Breast epithelium (tissue), 4 donors: ENCODE measurements at regions not wholly inside any gene's neighbourhood (a gene's known extent, or its start where the extent isn't known, plus 50 kb on each side); places are given as distances from the start of the nearest gene placed in this dataset.

Experiments
- DNase-seq, 2 donors: peaks; one replicate each; pipeline ENCODE4 v3.0.0-alpha.2; 2019; ENCODE audit warnings: low spot score in 2 of 2
- H3K27ac ChIP-seq, 2 donors: fragments of 200-600 bp; sonication (generic) in 1 of 2; one replicate each; pipeline ENCODE4 v1.5.1; 2016 to 2019; ENCODE audit warnings: mild to moderate bottlenecking in 1 of 2
- H3K27me3 ChIP-seq, 2 donors: fragments of 200-600 bp; sonication (generic) in 1 of 2; one replicate each; pipeline versions ENCODE4 v1.5.1 to v1.6.0; 2017 to 2019; ENCODE audit warnings: control low read depth in 1 of 2, mild to moderate bottlenecking in 1 of 2
- H3K36me3 ChIP-seq: fragments of 200-600 bp; one replicate; pipeline ENCODE4 v1.5.1; 2019
- H3K4me1 ChIP-seq, 2 donors: fragments of 200-600 bp; sonication (generic); one replicate each; pipeline ENCODE4 v1.5.1; 2016 to 2019; ENCODE audit warnings: control low read depth in 1 of 2
- H3K4me3 ChIP-seq, 3 donors: fragments of 200-600 bp; sonication (generic); 1 replicate in 2 of 3; 2 replicates in 1 of 3; pipeline ENCODE4 v1.5.1; 2016 to 2019; ENCODE audit warnings: mild to moderate bottlenecking in 3 of 3, moderate library complexity in 2 of 3
- H3K9me3 ChIP-seq, 2 donors: fragments of 200-600 bp; sonication (generic) in 1 of 2; one replicate each; pipeline ENCODE4 v1.5.1; 2016 to 2019; ENCODE audit warnings: control low read depth in 1 of 2
- CTCF ChIP-seq, 3 donors: fragments of 450-650 bp; IDR thresholded peaks; one replicate each; pipeline ENCODE4 v1.5.1; 2016 to 2017; ENCODE audit warnings: antibody characterized with exemption in 3 of 3, mild to moderate bottlenecking in 3 of 3, moderate library complexity in 3 of 3
- POLR2A ChIP-seq: fragments of 450-650 bp; IDR thresholded peaks from one replicate; pipeline ENCODE4 v1.6.1; 2016; ENCODE audit warnings: antibody characterized with exemption, mild to moderate bottlenecking, moderate library complexity
- POLR2AphosphoS5 ChIP-seq, 3 donors: sonication (generic); formaldehyde crosslinking; IDR thresholded peaks; one replicate each; pipeline ENCODE4 v1.6.1; 2017; ENCODE audit warnings: antibody characterized with exemption in 3 of 3
- intact Hi-C: fragments of 100-400 bp; cut with DNase I; formaldehyde crosslinking; loops from one replicate; pipeline ENCODE4 v1.15.1; 2023; ENCODE audit warnings: low total_unique reads

- no peaks in the 10 kb centered on the region for H3K36me3 ChIP-seq
- DNase-seq = no peak
- H3K9me3 ChIP-seq = no peaks in the 10 kb centered on the region
- no peaks in the 10 kb centered on the region for H3K27me3 ChIP-seq
- H3K27ac ChIP-seq = no peak overlapping the region
- TF ChIP-seq POLR2AphosphoS5 (IDR thresholded peaks at IDR 0.05) = no peak
- no peak for TF ChIP-seq CTCF (IDR thresholded peaks at IDR 0.05)
- TF ChIP-seq POLR2A = no peak
- no peaks in the 10 kb centered on the region for H3K4me1 ChIP-seq
- no peak overlapping the region for H3K4me3 ChIP-seq
- intact Hi-C loops = no loop called here
These were observed 182.6 kb upstream of the CHAC2 start for GRCh38 chr2:53584986-53585385.

- no peak overlapping the region for H3K4me3 ChIP-seq
- H3K4me1 ChIP-seq = no peaks in the 10 kb centered on the region
- no peaks in the 10 kb centered on the region for H3K36me3 ChIP-seq
- intact Hi-C loops = no loop called here
- no peaks in the 10 kb centered on the region for H3K27me3 ChIP-seq
- H3K9me3 ChIP-seq = no peaks in the 10 kb centered on the region
- TF ChIP-seq CTCF (IDR thresholded peaks at IDR 0.05) = no peak
- no peak for TF ChIP-seq POLR2AphosphoS5 (IDR thresholded peaks at IDR 0.05)
- no peak for TF ChIP-seq POLR2A
- H3K27ac ChIP-seq = no peak overlapping the region
- DNase-seq = no peak
These were observed 184.0 kb upstream of the CHAC2 start for GRCh38 chr2:53583583-53583982.

- H3K36me3 ChIP-seq = no peaks in the 10 kb centered on the region
- H3K9me3 ChIP-seq = no peaks in the 10 kb centered on the region
- H3K27me3 ChIP-seq = no peaks in the 10 kb centered on the region
- no peaks in the 10 kb centered on the region for H3K4me1 ChIP-seq
- intact Hi-C loops = no loop called here
- no peak overlapping the region for H3K27ac ChIP-seq
- no peak for DNase-seq
- no peak for TF ChIP-seq CTCF (IDR thresholded peaks at IDR 0.05)
- TF ChIP-seq POLR2A = no peak
- TF ChIP-seq POLR2AphosphoS5 (IDR thresholded peaks at IDR 0.05) = no peak
- H3K4me3 ChIP-seq = no peak overlapping the region
These were observed 185.0 kb upstream of the CHAC2 start for GRCh38 chr2:53582556-53582955.

GRCh38 chr2:53576166-53576565 lies 191.4 kb upstream of the CHAC2 start:
- TF ChIP-seq POLR2A (no peak), POLR2AphosphoS5 (IDR thresholded peaks at IDR 0.05) (no peak), CTCF (IDR thresholded peaks at IDR 0.05) (no peak)
- Histone ChIP-seq H3K4me3 (no peak overlapping the region), H3K36me3 (no peaks in the 10 kb centered on the region), H3K4me1 (no peaks in the 10 kb centered on the region), H3K27me3 (no peaks in the 10 kb centered on the region), H3K9me3 (no peaks in the 10 kb centered on the region), H3K27ac (no peak overlapping the region)
- no peak for DNase-seq
- intact Hi-C loops = no loop called here

GRCh38 chr2:53575721-53576124 lies 191.9 kb upstream of the CHAC2 start:
- Histone ChIP-seq H3K4me1 (no peaks in the 10 kb centered on the region), H3K4me3 (no peak overlapping the region), H3K27ac (no peak overlapping the region), H3K9me3 (no peaks in the 10 kb centered on the region), H3K27me3 (no peaks in the 10 kb centered on the region), H3K36me3 (no peaks in the 10 kb centered on the region)
- DNase-seq = no peak
- intact Hi-C loops = no loop called here
- TF ChIP-seq CTCF (IDR thresholded peaks at IDR 0.05) = no peak
- TF ChIP-seq POLR2AphosphoS5 (IDR thresholded peaks at IDR 0.05) = no peak
- TF ChIP-seq POLR2A = no peak
